T-helper 2 cell (primary cell): ENCODE measurements at regions not wholly inside any gene's neighbourhood (a gene's known extent, or its start where the extent isn't known, plus 50 kb on each side); places are given as distances from the start of the nearest gene placed in this dataset.
"Not testable (repeated sequence)": the region's sequence is repeated elsewhere in the genome, so short reads cannot be mapped to it uniquely, and the experiment has no call there.

Source experiments
- DNase-seq, 5 experiments: peaks; one replicate each; pipeline versions ENCODE4 v3.0.0 to v3.0.0-alpha.2; 2012 to 2022

DNA sequence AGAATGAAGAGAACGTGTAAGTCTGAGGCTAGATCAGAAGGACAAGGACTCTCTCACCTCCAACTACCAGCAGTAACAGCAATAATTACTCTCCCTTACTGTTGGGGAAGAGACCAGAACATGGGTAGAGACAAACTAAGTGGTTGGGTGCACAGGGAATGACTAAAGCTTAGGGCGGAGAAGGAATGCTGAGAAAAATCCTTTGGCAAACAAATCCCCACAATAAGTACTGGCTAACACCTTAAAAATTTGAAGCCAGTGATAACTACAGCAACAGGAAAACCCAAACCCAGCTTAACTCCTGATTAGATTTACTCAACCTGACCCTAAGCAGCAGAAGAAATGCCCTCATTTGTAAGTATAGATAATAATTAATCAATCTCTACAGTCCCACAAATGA, 759.0 kb downstream of the AACS start:
- no peak for DNase-seq

DNA sequence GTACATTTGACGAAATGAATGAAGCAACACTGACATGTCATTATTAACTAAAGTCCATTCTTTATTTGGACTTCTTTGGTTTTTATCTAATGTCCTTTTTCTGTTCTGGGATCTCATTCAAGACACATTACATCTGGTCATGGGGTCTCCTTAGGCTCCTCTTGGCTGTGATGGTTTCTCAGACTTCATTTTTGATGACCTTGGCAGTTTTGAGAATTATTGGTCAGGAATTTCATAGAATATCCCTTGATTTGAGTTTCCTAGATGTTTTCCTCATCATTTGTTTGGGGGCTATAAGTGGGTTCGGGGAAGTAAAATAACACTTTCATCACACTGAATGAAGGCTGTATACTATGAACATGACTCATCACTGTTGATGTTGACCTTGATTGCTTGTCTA, 770.6 kb downstream of the AACS start:
- DNase-seq, result no peak

DNA sequence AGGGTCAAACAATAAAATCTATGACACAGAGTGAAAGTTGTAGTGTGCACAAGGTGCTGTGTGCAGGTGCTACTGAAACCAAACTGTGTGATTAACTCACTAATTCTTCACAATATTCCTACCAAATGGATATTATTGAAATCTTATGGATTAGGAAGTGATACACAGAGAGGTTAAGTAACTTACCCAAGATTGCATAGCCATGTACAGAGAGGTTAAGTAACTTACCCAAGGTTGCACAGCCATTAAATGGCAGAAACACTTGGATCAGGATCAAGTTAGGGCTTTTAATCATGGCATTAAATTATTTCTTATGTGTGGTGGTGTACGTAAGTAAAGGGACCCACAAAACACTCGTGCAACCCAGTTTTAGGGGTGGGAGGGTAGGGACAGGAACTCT, 771.4 kb downstream of the AACS start:
- no peak for DNase-seq

DNA sequence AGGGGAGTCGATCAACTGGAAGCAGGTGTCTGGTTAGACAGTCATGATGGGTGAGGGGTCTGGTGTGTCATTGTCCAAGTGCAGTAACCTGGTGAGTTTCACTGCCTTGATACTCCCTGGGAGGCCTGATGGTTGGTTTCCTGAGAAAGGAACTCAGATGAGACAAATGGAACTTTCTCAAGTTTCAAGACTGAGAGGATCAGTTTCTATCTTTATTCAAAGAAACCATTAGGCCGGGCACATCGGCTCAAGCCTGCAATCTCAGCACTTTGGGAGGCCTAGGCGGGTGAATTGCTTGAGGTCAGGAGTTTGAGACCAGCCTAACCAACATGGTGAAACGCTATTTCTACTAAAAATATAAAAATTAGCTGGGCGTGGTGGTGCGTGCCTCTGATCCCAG, 776.1 kb downstream of the AACS start:
- no peak for DNase-seq

DNA sequence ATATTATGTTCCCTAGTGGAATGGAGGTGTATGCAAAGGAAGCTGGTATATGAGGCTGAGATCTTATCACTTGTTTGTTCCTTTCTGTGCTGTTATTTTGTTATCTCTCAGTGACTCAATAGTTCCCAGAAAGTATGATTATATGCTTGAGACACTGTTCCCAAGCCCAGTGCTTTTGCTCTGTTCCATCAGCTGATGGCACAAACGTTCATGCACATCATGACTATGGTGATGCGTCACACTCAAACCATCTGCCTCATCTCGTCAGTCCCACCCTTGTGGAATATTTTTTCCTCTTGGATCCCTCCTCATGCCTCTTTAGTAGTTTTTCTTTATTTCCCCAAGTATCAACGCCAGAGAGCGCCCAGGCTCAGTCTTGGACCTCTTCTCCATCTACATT, 786.9 kb downstream of the AACS start:
- DNase-seq, result no peak

DNA sequence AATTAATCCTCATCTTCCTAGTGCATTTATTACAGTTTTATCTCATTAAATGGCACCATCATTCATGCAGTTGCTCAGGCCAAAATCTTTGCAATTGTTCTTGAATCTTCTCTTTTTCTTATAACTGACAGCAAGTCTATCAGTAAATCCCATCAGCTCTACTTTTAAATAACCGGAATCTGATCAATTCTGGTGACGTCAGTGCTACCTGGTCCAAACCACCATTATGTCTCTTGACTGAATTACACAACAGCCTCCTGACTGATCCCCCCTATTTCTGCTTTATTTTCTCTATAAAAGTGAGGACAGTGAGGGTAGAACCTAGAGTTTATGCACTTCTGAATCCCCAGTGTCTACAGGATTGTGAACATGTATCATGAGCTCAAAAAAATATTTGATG, 787.4 kb downstream of the AACS start:
- no peak for DNase-seq

DNA sequence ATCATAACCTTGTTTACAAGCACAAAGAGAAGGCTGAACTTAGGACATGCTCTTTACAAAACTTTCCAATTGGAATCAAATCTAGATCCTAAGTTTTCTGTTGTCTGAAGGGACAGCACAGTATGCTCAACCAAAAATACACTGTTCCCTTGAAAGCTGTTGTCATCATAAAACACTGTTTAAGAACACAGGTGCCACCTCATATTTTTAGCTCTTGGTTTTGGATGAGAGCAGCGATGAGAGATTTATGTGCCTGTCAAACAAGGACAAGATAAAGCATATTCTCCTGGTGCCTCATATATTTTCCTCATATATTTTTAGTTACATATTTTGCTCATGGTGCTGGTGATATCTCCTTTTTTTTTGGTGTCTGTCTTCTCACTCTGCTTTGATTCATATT, 788.4 kb downstream of the AACS start:
- no peak for DNase-seq

DNA sequence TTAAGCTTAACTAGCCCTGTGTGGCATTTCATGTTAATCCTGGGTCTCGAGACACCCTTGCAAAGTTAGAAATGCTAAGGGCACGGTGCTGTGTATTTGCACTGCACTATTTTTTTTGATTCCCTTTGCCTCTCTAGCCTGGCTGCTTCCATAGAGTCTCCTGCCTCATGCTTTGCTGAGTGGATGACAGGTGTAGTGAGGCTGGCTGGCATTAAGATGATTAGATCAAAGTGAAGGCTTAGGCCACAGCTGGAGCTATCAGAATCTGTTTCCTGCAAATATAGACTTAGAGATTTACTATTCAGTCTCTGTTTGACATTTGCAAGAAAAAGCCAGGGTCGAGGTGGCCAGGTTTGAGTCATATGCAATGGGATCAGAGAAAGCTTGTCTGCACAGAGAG, 791.1 kb downstream of the AACS start:
- DNase-seq, result no peak

DNA sequence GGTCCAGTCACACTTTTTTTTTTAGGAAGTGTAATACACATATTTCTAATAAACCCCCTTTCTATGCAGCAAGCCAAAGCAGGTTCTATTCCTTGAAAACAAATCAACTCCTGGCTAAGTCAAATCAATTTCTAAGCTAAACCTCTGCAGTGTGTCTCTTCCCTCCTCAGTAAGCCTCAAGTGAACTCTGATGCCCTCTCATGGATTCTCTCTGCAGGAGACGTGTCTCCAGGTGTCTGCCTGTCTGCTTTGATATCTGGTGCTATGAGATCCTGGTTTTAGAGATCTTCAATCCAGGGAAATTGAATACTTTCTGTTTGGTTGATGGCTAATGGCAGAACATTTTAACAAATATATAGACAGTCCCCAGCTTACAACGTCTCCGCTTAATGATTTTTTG, 791.7 kb downstream of the AACS start:
- DNase-seq, result no peak

DNA sequence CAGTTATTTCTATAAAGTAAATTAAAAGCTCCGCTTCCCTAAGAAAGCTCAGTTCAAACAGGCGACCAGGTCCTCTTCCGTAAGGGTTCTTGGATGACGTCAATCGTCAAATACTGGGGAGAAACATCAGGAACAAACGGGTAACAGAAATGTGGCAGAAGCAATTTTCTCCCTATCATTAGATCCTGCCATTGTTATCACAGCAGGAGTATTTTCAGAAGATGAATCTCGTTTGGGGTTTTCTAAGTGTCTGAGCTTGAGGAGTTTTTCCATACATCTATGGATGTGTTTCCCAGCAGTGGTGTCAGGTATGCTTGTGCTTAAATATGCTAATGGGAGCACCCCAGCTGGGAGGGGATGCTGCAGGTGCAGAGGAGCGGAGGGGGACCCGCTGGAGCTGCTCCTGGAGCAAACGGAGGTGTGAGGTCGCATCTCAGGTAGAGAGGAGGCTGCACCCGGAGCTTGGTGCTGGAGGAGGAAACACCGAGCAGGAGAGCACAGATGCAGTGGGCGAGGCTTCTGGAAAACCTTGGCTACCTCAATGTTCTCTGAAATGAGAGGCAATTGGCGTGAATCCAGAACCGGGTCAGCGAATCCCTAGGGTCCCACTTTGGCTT, 795.5 kb downstream of the AACS start:
- no peak for DNase-seq

DNA sequence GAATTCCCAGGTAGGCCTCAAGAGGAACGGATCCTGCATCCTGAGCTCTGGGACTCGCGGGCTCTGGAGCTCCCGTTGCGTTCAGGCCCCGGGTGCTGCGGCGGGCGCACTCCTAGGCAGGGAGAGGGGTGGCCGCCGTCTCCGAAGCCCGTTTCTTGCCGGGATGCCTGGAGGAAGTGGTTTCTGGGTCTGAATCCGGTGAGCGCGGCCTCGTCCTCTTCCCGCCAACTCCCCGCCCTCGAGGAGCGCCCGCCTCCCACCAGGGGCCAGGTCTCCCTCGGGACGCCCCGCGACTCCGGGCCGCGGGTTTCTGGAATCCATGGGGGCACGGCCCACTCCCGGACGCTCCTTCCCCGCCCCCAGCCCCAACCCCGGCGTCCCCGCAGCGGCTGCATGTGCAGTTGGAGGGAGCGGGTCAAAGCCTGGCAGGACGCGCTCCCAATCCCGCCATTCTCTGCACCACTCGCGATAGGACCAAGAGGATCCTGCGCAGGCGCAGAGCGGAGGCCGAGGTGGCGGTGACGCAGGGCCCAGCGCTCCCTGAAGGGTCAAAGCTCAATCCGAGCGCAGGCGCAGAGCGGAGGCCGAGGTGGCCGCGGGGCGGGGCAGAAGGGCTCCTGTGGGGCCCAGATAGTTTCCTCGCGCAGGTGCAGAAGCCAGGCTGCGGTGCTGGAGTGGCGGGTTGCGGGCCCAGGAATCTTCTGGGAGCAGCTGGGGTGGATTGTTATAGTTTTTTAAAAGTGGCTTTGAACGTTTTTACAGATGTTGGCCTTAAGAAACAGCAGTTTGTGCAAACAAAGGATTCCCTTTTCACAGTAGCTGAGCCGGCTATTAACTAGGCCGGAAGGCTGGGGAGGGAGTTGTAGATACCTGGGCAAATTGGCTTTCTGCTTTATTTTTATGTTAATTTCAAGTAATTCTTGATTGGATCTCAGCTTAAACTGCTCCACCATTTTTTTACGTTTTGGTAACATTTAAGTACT, 796.4 kb downstream of the AACS start:
- DNase-seq, result no peak

DNA sequence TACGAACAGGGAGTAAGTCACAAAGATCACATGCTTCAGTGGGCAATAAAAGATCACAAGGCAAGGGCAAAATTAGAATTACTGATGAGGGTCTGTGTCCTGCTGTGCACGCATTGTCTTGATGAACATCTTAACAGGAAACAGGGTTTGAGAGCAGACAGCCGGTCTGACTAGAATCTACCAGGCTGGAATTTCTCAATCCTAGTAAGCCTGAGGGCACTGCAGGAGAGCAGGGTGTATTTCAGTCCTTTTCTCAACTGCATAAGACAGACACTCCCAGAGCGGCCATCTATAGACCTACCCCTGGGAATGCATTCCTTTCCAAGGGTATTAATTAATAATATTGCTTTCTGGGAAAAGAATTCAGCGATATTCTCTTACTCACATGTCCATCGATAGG, 800.0 kb downstream of the AACS start:
- not testable (repeated sequence) for DNase-seq

DNA sequence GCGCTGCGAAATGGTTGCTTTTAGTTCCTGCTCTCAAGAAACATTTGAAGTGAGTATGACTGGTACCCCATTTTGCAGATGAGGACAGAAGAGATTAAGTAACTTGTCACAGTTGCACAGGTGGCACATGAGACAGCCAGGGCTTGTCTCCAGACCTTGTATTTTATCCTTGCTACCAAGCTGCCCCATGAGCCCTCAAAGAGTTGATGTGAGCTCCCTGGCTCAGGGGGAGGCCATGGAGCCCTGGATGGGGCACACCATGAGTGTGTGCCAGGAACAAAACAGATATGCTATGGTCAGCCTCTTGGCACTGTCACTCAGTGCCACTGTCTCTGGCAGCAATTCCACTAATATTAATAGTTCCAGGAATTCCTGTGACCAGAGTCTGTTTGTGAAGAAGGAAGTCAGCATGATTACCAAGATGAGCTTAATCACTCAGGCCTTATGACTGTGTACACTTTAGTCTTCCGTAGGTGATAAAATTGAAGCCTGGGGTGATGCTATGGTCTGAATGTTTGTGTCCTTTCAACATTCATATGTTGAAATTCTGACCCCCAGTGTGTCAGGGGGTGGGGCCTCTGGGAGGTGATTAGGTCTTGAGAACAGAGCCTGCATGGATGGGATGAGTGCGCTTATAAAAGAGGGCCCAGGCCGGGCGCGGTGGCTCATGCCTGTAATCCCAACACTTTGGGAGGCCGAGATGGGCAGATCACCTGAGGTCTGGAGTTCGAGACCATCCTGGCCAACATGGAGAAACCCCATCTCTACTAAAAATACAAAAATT, 806.8 kb downstream of the AACS start:
- no peak for DNase-seq

DNA sequence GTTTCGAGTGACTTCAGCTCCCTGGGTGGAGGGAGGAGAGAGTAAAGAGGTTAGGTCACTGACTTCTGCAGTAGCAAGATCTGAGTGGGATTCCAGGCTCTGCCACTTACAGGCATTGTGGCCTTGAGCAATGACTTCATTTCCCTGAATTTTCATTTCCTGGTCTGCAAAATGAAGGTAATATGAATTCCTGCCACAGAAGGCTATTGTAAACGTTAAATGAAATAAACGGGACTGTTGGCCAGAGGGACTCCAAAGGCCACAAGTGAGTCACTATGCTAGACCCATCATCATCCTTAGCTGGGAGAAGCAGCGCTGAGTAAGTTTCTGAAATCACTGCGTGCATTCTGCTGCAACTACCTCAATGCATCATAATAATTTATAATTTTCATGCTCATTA, 807.8 kb downstream of the AACS start:
- DNase-seq, result no peak

DNA sequence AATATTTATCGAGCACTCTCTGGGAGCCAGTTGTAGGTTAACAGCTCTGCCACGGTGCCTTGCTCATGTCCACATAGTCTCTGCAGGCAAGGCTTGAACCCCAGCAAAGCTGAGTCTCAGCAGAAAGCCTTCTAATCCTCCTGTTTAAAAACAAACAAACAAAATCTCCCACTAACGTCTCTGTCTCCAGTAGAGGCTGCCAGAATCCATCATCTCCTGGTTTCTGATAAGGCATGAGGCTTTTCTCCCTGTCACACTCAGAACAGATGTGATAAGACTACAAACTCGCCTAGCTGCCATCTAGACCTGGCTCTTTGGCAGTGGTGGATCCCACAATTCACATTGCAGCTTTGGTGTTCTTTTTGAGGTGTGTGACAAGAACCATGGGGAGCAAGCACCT, 813.2 kb downstream of the AACS start:
- DNase-seq, result no peak

DNA sequence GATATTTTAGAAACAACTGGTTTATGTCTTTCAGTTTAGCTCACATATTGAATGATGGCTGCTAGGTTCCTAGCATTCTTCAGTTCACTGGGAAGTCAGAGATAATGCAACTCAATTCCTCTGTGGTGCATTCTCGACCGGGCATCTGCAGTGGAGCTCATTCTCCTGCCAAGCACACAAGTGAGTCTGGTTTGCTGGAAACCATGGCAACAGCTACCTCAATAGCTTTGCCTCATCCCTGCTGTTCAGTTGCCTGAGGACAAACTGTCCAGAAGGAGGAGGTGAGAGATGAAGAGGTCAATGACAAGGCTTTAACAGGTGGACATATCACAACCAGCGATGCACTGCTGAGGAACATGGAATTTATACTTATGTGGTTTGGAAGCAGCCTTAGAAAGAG, 816.9 kb downstream of the AACS start:
- no peak for DNase-seq

DNA sequence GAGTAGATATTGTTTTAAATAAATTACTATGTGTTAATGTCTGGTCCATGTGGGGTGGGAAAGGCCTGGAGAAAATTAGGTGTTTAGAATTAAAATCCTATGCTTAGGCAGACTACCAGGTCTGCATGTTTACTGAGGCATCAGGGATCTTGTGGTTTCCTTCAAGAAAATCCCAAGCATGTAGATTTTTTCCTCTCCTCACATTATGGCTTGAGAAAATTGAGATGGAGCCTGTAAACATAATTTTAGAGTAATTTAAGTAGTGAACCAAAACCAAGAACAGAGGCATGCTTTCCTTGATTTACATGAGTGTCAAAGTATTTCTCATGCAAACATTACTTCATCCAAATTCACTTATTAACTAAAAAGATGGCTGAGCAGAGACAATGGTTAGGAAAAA, 823.7 kb downstream of the AACS start:
- no peak for DNase-seq

DNA sequence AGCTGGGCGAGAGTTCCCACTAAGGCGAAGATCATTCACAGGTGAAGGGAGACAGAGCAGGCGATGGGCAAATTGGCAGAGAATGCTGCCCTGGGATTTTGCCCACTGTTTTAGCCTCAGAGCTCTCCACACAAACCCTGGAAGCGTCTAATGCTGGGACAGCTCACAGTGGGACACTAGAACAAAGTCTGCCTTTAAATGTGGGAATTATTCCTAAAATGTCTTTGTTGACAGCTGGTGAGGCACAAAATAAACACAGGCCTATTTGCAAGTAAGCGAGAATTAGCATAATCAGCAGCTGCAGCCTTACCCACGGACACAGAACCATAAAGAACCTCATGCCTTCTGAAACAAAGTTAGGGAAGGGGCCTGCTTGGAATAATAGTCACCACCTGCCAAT, 824.5 kb downstream of the AACS start:
- DNase-seq, result no peak

DNA sequence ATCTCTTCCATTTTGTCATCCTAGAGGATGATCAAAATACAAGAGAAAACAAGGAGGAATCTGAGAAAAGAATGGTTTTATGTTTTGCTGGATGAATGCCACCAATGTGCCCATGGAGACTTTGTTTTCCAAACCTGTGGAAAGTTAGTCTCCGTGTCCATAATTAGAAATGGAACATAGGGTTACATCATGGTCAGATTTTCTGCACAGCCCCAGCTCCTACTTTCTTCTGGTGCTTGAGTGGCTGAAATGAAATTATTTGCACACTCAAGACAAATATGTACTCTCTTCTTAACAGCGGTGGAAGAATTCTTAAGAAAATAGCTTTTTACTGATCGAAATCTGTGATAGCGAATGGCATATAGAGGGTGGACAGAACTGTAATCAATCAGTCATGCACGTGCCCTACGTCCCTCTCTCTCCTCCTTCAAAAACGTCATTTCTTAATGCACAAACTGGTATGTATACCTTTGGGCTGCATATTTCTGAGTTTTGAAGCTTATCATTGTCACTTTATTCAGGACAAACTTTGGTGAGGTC, 825.2 kb downstream of the AACS start:
- no peak for DNase-seq

DNA sequence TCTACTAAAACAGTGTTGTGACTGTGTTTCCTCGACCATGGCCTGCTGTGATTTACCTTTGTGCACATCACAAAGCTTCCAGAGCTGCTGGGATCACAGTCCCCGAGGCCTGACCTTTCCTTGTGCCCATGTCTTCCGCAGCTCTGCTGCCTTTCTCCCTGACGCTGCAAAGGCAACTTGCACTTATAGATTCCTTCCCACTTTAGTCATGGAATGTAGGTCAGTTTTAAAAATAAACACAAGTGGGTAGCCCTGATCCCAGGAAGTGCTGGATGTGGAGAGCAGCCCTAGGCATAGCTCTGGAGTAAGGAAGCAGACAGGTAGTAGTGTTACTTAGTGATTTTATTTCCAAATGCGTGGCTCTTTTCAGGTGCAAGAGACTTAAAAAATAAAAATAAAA, 825.7 kb downstream of the AACS start:
- no peak for DNase-seq

DNA sequence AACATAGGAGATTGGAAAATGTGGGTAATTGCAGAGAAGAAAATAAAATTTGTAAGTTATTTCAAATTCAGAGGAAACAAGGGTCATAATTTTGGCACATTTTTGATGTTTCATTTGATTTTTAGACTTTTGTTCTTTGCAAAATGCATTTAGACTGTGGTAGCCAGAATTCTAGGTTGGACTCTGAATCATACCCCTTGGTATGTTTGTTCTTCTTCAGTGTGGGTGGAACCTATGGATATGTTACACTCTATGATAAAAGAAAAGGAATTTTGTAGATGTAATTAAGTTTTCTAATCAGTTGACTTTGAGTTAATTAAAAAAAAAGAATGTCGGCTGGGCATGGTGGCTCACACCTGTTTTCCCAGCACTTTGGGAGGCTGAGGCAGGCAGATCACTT, 827.0 kb downstream of the AACS start:
- no peak for DNase-seq

DNA sequence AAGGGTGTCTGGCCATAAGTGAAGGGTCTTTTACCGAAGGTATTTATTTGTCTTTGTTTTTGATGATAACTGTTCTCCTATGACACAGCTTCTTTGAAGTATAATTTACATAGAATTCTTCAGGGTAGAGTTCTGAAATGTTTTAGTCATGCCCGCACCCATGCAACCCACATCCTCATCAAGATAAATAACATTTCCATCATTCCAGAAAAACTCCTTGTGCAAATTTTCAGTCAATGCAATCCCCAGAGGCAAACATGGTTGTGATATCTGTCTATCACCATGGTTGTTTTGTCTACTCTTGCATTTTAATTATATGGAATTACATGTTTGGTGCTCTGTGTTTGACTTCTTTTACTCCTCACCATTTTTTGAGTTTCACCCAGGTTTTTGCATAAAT, 837.8 kb downstream of the AACS start:
- DNase-seq, result no peak

DNA sequence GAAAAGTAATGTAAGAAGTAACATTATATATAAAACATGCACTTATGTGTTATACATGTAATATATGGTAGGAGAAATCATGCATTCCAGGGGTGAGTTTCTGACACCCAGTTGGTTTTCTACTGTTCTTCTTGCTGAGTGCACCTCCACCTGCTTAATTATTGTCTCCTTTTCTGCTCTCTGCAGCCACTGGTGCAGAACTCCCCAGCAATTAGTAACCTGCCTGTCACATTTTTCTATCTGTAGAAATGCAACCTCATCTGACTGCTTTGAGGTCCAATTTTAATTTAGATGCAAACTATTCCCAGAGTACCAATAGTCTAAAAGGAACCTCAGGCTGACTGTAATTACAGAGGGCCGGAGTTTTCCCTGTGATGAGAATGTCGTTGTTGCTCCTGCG, 842.1 kb downstream of the AACS start:
- DNase-seq, result no peak
